HL-60 (cell line): ENCODE measurements at regions not wholly inside any gene's neighbourhood (a gene's known extent, or its start where the extent isn't known, plus 50 kb on each side); places are given as distances from the start of the nearest gene placed in this dataset.

Experiments
- CTCF ChIP-seq: IDR thresholded peaks from one replicate; pipeline ENCODE4 v1.5.1; 2011; ENCODE audit warnings: low read length, control low read depth, inconsistent platforms; ENCODE audit not compliant: insufficient read depth
- GABPA ChIP-seq: IDR thresholded peaks from 2 replicates; pipeline ENCODE4 v1.6.1; 2012; ENCODE audit warnings: low read depth
- POLR2AphosphoS5 ChIP-seq: IDR thresholded peaks from 2 replicates; pipeline ENCODE4 v1.6.1; 2012; ENCODE audit warnings: low read depth
- REST ChIP-seq: IDR thresholded peaks from 2 replicates; pipeline ENCODE4 v1.6.1; 2012; ENCODE audit warnings: low read depth; ENCODE audit not compliant: insufficient replicate concordance

- TF ChIP-seq CTCF (no peak), REST (no peak), POLR2AphosphoS5 (no peak), GABPA (no peak)
Observed at GRCh38 chr16:85440744-85441143, 172.4 kb upstream of the GSE1 start.
